Spleen (tissue), 11 donors: ENCODE measurements at regions not wholly inside any gene's neighbourhood (a gene's known extent, or its start where the extent isn't known, plus 50 kb on each side); places are given as distances from the start of the nearest gene placed in this dataset.

Experiments used
- DNase-seq: peaks from one replicate; pipeline ENCODE4 v3.0.0-alpha.2; 2020
- H3K27ac ChIP-seq, 8 donors: fragments of 200-600 bp; sonication (generic) in 7 of 8; 1 replicate in 4 of 8; 2 replicates in 4 of 8; pipeline versions ENCODE4 v1.5.0 to v1.8.0; 2016 to 2021; ENCODE audit warnings: inconsistent platforms in 4 of 8, mild to moderate bottlenecking in 4 of 8, moderate library complexity in 1 of 8
- H3K27me3 ChIP-seq, 7 donors: fragments of 200-600 bp; sonication (generic) in 6 of 7; replicated peaks in 1 of 7; 1 replicate in 4 of 7; 2 replicates in 3 of 7; pipeline versions ENCODE4 v1.5.0 to v1.8.0; 2016 to 2021; ENCODE audit warnings: inconsistent platforms in 3 of 7, mild to moderate bottlenecking in 1 of 7
- H3K36me3 ChIP-seq, 6 donors: fragments of 200-600 bp; sonication (generic) in 5 of 6; 1 replicate in 4 of 6; 2 replicates in 2 of 6; pipeline versions ENCODE4 v1.5.0 to v1.8.0; 2016 to 2021; ENCODE audit warnings: inconsistent platforms in 2 of 6
- H3K4me1 ChIP-seq, 6 donors: fragments of 200-600 bp; sonication (generic) in 5 of 6; 1 replicate in 3 of 6; 2 replicates in 3 of 6; pipeline versions ENCODE4 v1.5.0 to v1.8.0; 2016 to 2021; ENCODE audit warnings: inconsistent platforms in 3 of 6
- H3K4me3 ChIP-seq, 8 donors: fragments of 200-600 bp; sonication (generic) in 7 of 8; 1 replicate in 4 of 8; 2 replicates in 4 of 8; pipeline versions ENCODE4 v1.5.0 to v1.8.0; 2016 to 2021; ENCODE audit warnings: inconsistent platforms in 4 of 8, mild to moderate bottlenecking in 4 of 8, moderate library complexity in 2 of 8
- H3K9me3 ChIP-seq, 8 donors: fragments of 200-600 bp; sonication (generic) in 7 of 8; 1 replicate in 4 of 8; 2 replicates in 4 of 8; pipeline versions ENCODE4 v1.5.0 to v1.8.0; 2016 to 2021; ENCODE audit warnings: inconsistent platforms in 4 of 8
- CTCF ChIP-seq, 11 experiments: fragments of 200-600 bp in 7 of 11; fragments of 450-650 bp in 4 of 11; sonication (generic) in 4 of 11; IDR thresholded peaks in 8 of 11; conservative IDR thresholded peaks in 3 of 11; 1 replicate in 7 of 11; 2 replicates in 4 of 11; pipeline versions ENCODE4 v1.4.0 to v1.8.0; 2016 to 2021; ENCODE audit warnings: antibody characterized with exemption in 11 of 11, inconsistent platforms in 4 of 11, mild to moderate bottlenecking in 1 of 11
- POLR2A ChIP-seq, 3 donors: fragments of 450-650 bp; IDR thresholded peaks; one replicate each; pipeline ENCODE4 v1.5.1; 2017; ENCODE audit warnings: antibody characterized with exemption in 3 of 3, mild to moderate bottlenecking in 1 of 3
- POLR2AphosphoS5 ChIP-seq, 3 donors: sonication (generic); formaldehyde crosslinking; IDR thresholded peaks; one replicate each; pipeline ENCODE4 v1.5.1; 2017; ENCODE audit warnings: antibody characterized with exemption in 3 of 3
- WGBS, 5 donors: extraction: QIAGEN DNeasy Blood & Tissue Kit in 3 of 5; methylation state at CpG; one replicate each; pipeline versions ENCODE4 v1.1.5 to v1.1.7; 2013 to 2018; 5-methylcytosine and 5-hydroxymethylcytosine counted together
- intact Hi-C: fragments of 100-400 bp; cut with DNase I; formaldehyde crosslinking; loops from one replicate; pipeline ENCODE4 v1.15.0; 2023; ENCODE audit warnings: low total_unique reads
- donor health status: healthy with polysubstance abuse.
- donor health status: DM: no; HTN: no; CAD: no; lungs with moderate emphysema.
- donor health status: DM: no; HTN: no; CAD: no.
- donor health status: Bipolar disorder and iron deficiency.
- donor health status: healthy.
- donor health status: DM: no; HTN: no; CAD: no.
- donor health status: DM: yes; HTN: yes; CAD: no.

GRCh38 chr7:25839084-25839769, 312.8 kb upstream of the NFE2L3 start:
- DNase-seq, result no peak
- no peaks in the 10 kb centered on the region for H3K4me1 ChIP-seq
- intact Hi-C loops, result no loop called here
- H3K9me3 ChIP-seq, result no peaks in the 10 kb centered on the region
- WGBS, 5 donors, result 81 to 89% (median 83%) methylated on average over 2 of the region's 2 CpGs
- no peak overlapping the region for H3K4me3 ChIP-seq
- H3K36me3 ChIP-seq, result no peaks in the 10 kb centered on the region
- TF ChIP-seq CTCF (IDR thresholded peaks at IDR 0.05 in 8 of 11, conservative IDR thresholded peaks at IDR 0.05 in 3 of 11), result no peak
- TF ChIP-seq POLR2A (IDR thresholded peaks at IDR 0.05), result no peak
- no peak for TF ChIP-seq POLR2AphosphoS5 (IDR thresholded peaks at IDR 0.05)
- H3K27ac ChIP-seq, result no peak overlapping the region
- H3K27me3 ChIP-seq, result peaks cover 0 to 29% (median 0%) of the 10 kb centered on the region in 7 donors

GRCh38 chr7:25840209-25840792, 311.7 kb upstream of the NFE2L3 start:
- Histone ChIP-seq H3K27me3 (peaks cover 0 to 29% (median 0%) of the 10 kb centered on the region in 7 donors), H3K4me1 (no peaks in the 10 kb centered on the region), H3K9me3 (no peaks in the 10 kb centered on the region), H3K27ac (no peak overlapping the region), H3K4me3 (no peak overlapping the region), H3K36me3 (no peaks in the 10 kb centered on the region)
- TF ChIP-seq CTCF (IDR thresholded peaks at IDR 0.05 in 8 of 11, conservative IDR thresholded peaks at IDR 0.05 in 3 of 11) (no peak), POLR2A (IDR thresholded peaks at IDR 0.05) (no peak), POLR2AphosphoS5 (IDR thresholded peaks at IDR 0.05) (no peak)
- no peak for DNase-seq
- WGBS, 5 donors, result 85 to 89% (median 87%) methylated on average over 5 of the region's 5 CpGs
- intact Hi-C loops, result no loop called here

- H3K27me3 ChIP-seq, result peaks cover 0 to 37% (median 0%) of the 10 kb centered on the region in 7 donors
- no peak overlapping the region for H3K4me3 ChIP-seq
- H3K36me3 ChIP-seq, result no peaks in the 10 kb centered on the region
- no peak overlapping the region for H3K27ac ChIP-seq
- intact Hi-C loops, result no loop called here
- TF ChIP-seq CTCF (IDR thresholded peaks at IDR 0.05 in 8 of 11, conservative IDR thresholded peaks at IDR 0.05 in 3 of 11), result no peak
- no peak for TF ChIP-seq POLR2AphosphoS5 (IDR thresholded peaks at IDR 0.05)
- TF ChIP-seq POLR2A (IDR thresholded peaks at IDR 0.05), result no peak
- DNase-seq, result no peak
- 77 to 91% (median 89%) methylated on average over 3 of the region's 3 CpGs for WGBS, 5 donors
- H3K4me1 ChIP-seq, result no peaks in the 10 kb centered on the region
- H3K9me3 ChIP-seq, result no peaks in the 10 kb centered on the region
Measured at GRCh38 chr7:25841575-25841974, 310.4 kb upstream of the NFE2L3 start.

GRCh38 chr7:25842201-25842733, 309.7 kb upstream of the NFE2L3 start:
- WGBS, 5 donors, result 58 to 80% (median 73%) methylated on average over 5 of the region's 5 CpGs
- no peak for DNase-seq
- Histone ChIP-seq H3K9me3 (no peaks in the 10 kb centered on the region), H3K4me3 (no peak overlapping the region), H3K27me3 (peaks cover 0 to 37% (median 0%) of the 10 kb centered on the region in 7 donors), H3K4me1 (no peaks in the 10 kb centered on the region), H3K27ac (no peak overlapping the region), H3K36me3 (no peaks in the 10 kb centered on the region)
- TF ChIP-seq POLR2AphosphoS5 (IDR thresholded peaks at IDR 0.05), result no peak
- no peak for TF ChIP-seq CTCF (IDR thresholded peaks at IDR 0.05 in 8 of 11, conservative IDR thresholded peaks at IDR 0.05 in 3 of 11)
- no peak for TF ChIP-seq POLR2A (IDR thresholded peaks at IDR 0.05)
- intact Hi-C loops, result no loop called here
